Fibroblast of lung (primary cell): ENCODE measurements at regions not wholly inside any gene's neighbourhood (a gene's known extent, or its start where the extent isn't known, plus 50 kb on each side); places are given as distances from the start of the nearest gene placed in this dataset.

Experiments used
- EZH2 ChIP-seq: IDR thresholded peaks from 2 replicates; pipeline ENCODE4 v1.5.1; 2012; ENCODE audit warnings: low read length, control low read depth, mild to moderate bottlenecking; ENCODE audit errors: missing control alignments
- TF ChIP-seq, protein P1 (sequence below), 2 donors: IDR thresholded peaks in 1 of 2; conservative IDR thresholded peaks in 1 of 2; 1 replicate in 1 of 2; 2 replicates in 1 of 2; pipeline ENCODE4 v1.5.1; 2011 to 2012; ENCODE audit warnings: low read length in 2 of 2, control low read depth in 1 of 2, inconsistent platforms in 1 of 2, low read depth in 1 of 2, mild to moderate bottlenecking in 1 of 2

DNA sequence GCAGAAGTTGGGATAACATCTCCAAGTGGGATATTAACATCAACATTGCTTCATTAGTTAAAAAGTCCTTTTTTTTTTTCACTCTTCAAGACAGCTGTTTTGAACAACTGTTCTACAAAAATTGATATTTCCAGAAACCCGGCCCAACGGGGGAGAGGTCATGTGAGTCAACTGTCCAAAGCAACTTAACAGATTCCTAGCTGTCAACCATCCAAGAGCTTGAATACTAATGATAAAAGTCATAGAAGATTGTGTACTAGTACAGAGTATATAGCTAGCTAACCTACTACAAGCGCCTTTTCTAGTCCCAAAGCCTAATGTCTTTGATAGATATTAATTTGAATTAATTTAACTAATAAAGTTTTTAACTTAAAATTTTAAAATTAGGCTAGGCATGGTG, 172.0 kb downstream of the CYB561 start:
- TF ChIP-seq, protein P1, sequence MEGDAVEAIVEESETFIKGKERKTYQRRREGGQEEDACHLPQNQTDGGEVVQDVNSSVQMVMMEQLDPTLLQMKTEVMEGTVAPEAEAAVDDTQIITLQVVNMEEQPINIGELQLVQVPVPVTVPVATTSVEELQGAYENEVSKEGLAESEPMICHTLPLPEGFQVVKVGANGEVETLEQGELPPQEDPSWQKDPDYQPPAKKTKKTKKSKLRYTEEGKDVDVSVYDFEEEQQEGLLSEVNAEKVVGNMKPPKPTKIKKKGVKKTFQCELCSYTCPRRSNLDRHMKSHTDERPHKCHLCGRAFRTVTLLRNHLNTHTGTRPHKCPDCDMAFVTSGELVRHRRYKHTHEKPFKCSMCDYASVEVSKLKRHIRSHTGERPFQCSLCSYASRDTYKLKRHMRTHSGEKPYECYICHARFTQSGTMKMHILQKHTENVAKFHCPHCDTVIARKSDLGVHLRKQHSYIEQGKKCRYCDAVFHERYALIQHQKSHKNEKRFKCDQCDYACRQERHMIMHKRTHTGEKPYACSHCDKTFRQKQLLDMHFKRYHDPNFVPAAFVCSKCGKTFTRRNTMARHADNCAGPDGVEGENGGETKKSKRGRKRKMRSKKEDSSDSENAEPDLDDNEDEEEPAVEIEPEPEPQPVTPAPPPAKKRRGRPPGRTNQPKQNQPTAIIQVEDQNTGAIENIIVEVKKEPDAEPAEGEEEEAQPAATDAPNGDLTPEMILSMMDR (conservative IDR thresholded peaks at IDR 0.05 in 1 of 2, IDR thresholded peaks at IDR 0.05 in 1 of 2; ENCODE audit: low read depth in 1 of 2, low read length in 2 of 2), result no peak
- no peak for TF ChIP-seq EZH2
